Stimulated activated CD4-positive, alpha-beta T cell treated with anti-CD3 and anti-CD28 coated beads, TNF-alpha, amount 100 ng/mL, for 48 hours (primary cell): ENCODE measurements at regions not wholly inside any gene's neighbourhood (a gene's known extent, or its start where the extent isn't known, plus 50 kb on each side); places are given as distances from the start of the nearest gene placed in this dataset.

ENCODE experiments used
- DNase-seq, 3 donors: peaks; one replicate each; pipeline ENCODE4 v3.0.0-alpha.2; 2020; ENCODE audit warnings: low read depth in 3 of 3

DNA sequence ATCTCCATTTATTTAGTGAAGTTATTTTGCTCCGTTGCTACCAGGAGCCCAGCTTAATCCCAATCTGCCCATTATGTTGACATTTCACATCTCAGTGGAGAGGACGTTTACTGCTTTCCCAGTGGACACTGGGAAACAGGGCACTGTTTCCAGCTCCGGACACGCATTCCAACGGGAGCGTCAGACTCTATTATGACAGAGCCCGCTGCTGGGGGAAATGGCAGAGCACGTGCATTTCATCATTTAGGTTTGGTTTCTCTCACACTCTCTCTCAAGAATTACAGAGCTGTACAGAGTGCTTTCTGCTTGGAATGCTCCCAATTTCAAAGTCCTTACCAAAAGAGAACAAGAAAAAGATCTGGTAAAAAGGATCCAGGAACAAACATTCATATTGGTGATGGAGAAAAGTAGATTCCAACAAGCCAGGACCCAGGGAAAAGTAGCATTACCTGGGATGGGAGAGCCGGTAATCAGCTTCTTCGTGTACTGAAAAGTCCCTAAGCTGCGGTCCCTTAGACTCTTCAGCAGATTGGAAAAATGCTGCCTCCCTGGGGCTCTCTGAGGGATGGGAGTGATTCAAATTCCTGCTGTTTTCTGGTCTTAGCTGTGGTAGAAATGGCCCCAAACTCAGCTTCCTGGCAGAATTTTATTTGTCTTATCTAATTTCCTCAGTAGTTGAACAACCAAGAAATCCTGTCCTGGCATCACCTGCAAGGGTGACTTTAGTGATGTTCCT lies 136.0 kb upstream of the THBS1 start:
- no peak for DNase-seq

DNA sequence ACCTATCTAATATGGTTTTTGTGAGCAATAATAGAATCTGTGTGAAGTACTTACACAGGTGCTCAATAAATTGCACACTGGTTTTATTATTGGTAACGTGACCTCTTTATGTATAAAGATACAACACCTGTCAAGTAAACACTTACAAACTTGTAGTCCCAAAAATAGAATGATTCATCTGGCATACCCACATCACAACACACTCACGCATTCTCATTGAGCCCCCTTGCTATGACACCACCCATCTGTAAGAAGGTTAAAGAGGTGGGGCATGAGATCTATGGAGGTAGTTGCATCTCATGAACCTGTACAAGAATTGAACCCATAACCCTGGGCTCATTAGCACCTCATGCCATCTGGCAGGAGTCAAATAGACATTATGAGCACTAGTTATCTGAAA lies 134.9 kb upstream of the THBS1 start:
- DNase-seq: no peak

DNA sequence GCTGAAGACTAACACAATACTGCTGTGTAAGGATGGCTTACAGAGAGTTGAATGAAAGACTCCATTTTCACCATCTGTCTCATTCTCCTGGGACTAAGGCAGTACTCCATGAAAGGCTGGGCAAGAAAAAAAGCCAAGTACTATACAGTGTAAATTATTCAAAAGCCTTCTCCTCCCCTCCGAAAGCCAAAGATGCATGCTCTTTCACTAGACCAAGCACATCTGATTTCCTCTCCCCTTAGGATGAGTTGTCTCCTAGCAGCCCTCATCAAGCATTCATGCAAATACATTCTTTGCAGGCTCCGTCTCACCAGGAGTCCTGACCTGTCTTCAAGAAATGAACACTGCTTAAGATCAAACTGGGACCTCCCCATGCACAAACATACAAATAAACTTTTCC lies 133.5 kb upstream of the THBS1 start:
- no peak for DNase-seq

DNA sequence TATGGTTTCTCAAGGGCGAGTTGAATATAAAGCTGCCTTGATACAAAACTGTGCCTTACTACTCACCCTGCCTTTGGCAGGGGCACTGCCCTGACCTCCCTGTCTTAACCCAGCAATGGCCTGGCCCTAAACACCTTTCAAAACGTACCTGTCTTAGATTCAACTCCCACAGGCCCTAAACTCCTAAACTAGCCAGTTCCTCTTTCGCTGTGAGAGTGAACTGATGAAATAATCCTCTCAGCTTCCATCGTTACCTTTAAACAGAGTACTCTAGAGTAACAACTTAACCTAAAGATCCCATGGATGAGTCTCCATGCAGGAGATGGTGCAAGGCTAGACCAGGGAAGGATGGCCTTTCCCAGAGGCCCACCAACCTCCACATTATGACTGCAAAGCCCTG lies 133.0 kb upstream of the THBS1 start:
- DNase-seq: no peak

DNA sequence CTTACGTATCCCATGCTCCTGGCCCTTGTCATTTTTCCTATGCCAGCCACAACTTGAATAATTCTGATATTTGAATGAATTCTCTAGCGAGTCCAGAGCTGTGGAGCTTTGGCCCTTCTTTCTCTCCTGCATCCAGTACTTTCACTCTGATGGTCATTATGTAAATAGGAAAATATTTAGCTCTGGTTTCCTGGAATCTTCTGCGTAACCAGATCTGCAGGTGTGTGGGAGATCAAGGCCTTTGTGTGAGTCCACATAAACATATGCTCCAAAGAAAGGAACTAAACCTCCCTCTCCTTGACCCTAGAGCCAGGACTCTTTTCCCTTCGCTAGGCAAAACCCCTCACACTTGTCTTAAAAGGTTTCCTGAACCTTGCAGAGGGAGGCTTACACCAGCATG lies 132.5 kb upstream of the THBS1 start:
- no peak for DNase-seq

DNA sequence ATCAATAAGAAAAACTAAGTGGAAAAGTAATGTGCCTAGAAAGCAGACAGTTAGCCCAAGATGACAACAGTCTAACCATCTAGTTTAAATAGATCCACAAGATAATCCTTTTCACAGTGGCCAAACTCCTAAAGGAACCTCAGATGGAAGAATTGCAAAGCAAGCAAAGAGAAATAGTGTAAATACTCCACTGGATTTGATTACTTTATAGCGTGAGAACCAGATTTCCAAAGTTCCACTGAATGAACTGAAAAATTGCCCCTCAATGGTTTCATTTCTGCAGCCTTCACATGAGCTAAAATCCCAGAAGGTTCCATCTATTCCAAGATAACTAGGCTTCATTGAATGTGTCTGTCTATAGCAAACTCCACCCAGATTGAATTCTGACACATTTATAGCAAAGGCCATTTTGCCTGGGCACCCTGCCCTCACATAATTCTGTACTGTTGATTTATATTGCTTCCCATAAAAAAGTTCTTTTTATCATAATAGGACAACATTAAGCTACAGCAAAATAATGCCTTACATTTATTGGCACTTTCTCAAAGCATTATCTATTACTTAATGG lies 129.7 kb upstream of the THBS1 start:
- DNase-seq: no peak

DNA sequence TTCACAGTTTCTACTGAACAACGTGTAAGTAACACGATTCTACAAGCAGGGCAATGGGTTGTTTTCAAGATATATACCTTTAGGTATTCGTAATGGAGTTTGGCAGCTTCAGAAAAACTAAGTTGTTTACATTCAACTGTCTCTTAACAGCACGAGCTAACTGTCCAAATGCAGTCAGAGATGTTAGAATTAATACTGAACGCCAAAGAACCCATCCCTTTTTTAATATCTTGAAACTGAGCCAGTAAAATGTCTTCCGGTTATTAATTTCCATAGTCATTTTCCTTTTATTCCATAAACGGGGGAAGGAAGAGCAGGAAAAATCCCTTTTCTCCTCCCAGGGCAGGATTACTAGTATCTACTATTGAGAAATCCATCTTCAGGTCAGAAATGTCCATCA lies 129.0 kb upstream of the THBS1 start:
- DNase-seq: no peak

DNA sequence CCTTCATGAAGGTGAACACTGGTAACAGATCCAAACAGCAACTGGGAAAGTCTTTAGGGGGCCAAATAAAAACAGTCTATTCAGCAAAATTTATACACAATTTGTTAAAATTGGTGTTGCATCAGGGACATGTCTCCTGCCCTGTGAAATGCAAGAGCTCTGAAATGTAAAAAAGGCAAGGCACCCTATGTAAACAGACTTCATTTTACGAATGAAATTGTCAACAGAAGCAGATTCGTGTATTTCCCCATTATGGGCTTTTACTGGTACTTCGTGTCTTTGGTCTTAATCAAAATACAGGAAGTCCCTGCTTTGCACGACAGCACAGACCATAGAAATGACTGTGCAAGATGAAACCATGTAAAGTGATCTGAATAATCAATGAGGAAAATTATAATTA lies 127.3 kb upstream of the THBS1 start:
- no peak for DNase-seq

DNA sequence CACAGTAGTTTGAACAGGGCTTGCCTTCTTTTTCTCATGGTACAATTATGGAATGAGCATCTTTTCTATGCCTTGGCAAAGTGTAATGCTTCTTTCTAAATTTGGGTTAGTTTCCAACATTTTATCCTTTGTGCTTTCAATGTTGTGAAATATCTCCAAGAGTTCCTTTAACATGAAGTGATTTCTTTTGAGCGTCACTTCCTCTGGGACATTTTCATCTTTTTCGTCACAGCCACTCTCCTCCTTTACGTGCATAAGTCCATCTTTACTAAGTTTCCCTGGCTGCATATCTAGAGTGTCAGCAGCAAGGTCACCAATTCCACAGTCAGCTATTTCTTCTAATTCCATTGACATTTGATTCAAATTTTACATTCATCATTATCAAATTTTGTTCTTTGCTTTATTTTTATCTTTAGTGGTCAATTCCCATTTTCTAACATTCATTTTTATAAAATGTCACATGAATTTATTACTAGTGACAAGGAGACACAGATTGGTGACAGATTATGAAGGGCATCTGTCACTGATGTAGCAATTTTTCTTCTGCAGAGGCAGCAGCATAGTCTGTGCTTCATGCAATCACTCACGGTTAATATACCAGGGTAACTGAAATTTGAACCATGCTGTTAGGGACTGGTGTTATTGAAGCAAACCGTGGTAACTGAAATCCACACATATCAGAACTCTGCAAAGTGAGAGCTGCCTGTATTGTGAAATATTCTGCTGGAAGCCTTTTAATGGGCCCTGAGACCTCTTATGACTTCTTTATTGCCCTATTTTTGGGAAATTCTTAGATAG lies 126.5 kb upstream of the THBS1 start:
- DNase-seq: no peak

DNA sequence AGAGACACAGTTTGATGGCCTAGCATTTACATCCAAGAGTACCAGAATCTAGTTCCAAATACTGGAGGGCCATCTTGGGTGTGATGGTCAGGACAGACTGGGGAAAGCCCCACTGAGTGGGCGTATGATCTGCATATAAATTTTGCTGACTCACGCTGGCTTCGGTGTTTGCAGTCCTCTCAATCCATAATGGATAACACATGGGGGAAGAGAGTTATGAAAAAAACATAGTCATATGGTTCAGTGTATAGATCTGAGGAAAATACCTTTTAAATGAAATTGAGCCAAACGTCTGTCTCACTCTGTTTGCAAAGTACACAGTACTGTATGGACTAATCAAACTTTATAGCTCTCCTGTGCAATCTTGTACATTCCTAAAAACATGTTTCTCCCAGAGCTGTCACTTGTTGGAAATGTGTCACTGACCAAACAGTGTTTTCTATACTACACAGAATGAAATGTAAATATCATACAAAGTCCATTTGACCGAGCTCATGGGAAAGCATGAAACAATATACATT lies 125.3 kb upstream of the THBS1 start:
- peak in 1 of 3 donors; percentile 8 for DNase-seq

DNA sequence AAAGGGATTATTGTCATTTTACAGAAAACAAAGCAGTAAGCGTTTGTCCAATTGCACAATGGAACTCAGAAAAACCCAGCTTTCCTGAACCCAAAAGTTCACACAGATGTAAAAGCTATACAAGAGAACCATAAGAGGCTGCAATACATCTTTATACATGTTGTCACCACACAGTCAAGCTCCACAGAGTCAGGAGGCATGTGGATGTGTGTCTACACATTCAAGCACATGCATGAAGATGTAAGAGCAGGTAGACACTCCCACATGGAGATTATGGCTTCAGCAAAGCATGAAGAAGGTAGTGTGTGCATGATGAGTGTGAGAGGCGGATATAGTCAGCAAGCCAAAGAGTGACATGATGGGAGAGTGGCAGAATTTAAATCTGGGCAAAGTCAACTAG lies 124.7 kb upstream of the THBS1 start:
- no peak for DNase-seq

DNA sequence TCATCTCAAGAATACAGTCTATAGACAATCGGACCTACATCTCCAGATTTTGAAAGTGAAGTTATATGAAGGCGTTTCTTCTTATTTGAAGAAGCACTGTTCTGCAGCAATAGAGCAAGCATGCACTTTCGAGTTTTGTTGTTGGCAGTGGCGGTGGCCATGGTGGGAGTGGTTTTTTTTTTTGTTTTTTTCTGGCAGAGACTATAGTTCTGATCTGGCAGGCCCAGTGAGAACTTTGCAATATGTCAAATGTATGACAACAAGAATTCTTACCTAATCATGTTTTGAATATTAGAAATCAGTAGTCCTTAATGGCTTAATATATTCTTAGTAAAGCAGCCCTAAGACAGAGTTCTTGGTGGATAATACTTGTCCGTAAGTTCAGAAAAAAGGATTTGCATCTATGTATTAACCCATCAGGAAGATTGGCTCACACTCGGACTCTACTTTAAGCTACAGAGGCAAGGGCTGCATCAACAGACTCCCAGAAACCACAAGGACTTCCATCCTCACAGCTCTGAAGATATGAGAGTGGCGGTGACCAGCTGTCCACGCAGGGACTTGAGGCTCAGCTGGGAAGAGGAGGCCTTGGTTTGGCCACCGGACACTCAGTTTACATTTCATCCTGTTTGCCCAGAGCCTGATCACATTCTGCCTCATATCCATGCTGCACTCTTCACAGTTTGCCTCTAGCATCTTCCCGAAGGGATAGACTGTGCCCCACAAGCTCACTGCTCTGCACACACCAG lies 124.1 kb upstream of the THBS1 start:
- no peak for DNase-seq

DNA sequence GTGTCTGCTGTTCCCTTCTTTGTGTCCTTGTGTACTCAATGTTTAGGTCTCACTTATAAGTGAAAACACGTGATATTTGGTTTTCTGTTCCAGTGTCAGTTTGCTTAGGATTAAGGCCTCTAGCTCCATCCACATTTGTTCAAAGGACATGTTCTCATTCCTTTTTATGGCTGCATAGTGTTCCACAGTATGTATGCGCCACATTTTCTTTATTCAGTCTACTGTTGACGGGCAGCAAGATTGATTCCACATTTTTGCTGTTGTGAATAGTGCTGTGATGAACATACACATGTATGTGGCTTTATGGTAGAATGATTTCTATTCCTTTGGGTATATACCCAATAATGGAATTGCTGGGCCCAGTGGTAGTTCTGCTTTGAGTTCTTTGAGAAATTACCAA lies 122.7 kb upstream of the THBS1 start:
- no peak for DNase-seq

DNA sequence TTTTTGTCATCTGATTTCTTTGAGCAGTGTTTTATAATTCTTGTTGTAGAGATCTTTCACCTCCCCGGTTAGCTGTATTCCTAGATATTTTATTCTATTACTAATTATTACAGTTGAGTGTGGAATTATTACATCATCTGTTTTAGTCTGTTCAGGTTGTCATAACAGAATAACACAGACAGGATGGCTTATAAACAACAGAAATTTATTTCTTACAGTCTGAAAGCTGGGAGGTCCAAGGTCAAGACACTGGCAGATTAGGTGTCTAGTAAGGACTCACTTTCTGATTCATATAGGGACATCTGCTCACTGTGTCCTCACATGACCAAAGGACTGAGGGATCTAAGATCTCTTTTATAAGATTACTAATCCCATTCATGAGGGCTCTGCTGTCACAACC lies 121.3 kb upstream of the THBS1 start:
- DNase-seq: no peak

DNA sequence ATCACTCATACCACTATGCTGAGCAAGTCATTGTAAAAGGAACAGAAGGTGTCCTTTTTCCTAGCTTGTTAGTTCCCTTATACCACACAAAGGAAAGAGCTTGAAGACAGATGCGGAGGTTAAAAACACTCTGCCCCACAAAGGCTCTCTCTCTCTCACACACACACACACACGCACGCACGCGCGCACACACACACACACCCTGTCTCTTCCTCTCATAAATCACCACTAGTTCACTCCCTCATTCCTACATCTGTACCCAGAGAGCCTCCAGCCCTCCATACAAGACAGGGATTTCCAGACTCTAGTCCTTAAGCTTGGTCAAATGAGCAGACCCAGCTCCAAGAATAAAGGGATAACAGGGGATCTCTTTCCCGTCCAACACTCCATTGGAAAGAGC lies 120.1 kb upstream of the THBS1 start:
- DNase-seq: no peak

DNA sequence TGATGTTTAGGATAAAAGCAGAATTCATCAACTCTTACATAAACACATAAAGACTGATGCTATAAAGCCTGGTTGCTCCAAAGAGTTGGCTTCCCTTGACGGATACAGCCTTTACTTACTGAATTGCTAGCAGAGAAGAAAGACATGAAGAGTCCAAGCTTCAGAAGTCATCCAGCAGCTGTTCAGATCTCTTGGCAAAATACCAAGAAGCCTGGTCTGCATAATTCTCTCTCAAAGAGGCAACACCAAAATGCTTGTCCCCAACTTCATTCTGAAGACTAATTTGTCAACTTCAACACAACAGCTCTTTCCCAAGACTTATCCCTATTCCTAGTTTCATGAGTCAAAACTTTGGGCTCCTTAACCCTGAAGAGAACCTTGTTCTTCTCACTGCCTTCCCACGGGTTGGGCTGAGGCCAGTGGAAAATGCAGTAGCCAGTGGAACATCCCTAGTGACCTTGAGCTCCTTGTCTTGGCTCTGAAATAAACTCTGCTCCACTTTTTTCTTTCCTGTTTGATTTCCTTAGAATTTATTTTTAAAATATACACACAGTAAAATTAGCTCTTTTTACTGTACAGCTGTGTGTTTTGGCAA lies 119.2 kb upstream of the THBS1 start:
- no peak for DNase-seq

DNA sequence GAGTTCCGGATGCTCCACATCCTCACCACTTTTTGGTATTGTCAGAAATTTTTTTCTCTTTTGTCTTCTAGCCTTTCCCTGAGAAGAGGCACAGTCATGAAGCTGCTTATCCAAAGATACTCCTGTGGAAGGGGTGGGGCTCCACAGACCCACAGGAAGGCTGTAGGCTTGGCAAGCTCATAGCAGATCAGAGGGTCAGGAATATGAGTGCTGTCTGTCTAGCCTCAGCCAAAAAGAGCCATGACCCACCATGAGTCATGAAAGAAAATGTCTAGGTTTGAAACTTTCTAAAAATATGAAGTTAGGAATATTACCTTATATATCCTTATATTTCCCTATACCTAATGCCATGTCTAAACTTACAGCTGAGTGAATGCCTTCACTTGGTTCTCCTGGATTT lies 118.2 kb upstream of the THBS1 start:
- no peak for DNase-seq

DNA sequence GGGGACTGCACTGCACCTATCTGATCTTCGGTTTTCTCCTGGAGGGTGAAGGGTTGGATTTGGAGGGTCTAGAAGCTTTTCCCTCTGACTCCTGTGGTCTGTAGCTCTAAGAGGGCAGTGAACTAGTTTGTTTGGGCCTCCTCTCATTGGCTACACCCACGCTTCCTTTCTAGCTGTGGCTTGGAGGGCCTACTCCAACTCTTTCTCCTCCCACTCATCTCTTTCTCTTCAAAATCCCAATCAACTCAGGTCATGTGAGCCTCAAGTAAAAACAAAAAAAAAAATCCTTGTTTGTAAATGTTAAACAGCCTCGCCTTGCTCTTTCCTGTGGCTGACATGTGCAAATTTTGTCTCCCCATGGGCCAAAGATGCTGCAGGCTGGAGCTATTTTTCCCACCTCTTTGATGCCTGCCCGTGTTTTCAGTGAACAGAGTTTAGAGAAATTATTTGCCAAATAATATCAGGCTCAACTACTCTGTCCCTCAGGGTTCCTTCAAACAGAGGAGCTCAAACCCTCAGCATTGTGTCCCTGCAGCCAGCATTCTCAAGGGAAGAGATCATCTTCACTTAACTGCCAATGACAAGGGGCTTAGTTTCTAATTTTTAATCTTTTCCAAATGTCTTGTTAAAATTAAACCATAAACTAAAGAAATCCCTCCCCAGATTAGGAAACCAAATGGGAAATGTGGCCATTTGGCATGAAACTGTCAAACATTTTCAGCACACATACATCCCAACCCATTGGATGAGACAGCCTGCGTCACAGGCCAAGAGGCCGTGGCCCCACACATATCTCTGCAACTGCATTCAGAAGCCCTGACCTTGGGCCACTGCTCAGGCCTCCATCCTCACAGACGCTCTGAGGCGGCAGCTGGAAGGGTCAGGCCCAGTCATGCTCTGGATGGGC lies 114.8 kb upstream of the THBS1 start:
- DNase-seq: no peak

DNA sequence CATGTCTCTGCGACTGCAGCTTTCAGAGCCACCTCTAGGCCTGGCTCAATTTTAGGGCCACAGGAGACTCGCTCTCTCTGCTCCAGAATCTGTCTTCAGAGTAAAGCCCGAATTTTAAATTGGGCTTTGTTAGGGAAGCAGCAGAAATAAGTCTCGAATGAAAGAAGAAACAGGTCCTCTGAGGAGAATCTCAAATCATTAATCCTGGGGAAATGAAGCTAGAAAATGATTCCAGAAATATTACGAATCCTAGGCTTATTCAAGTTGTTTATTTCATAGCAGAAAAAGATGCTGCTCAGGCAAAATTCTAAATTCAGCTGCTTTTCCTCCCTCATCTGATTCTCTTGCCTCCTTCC lies 114.2 kb upstream of the THBS1 start:
- no peak for DNase-seq

DNA sequence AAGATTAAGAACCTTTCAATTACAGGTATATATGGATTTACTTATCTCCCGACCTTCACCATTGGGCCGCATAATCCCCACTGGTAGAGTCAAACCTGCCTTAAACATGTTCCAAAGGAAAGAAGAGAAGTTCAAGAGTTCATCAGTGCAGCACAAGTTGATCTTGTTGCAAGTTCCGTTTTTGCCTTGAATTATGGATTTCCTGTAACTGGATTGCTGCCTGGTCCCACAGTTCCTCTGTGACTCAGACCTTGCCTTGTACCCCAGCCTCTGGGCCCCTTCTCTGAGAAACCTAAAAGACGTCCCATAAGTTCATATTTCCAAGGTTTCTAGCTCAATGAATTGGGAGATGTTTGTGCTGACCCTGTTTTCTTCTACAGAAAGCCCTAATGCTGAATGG lies 112.5 kb upstream of the THBS1 start:
- DNase-seq: no peak

DNA sequence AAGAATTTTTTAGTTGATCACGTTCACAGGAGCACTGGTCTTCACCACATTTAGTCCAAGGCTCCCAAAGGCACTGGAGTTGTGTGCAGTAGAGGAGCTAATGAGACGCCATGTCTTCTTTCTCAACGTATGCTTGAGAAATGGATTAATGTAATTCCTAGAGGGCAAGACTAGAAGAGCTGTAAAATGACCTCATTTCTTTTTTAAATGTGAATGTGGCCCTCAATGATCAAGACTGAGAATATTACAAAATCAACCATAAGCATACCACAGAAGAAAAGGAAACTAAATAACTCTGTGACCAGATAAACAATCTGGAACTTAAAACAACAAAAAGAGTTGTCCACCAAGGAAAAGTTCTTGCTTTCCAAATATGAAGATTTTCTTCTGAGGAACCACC lies 112.1 kb upstream of the THBS1 start:
- no peak for DNase-seq
